ENCODE measurements at regions not wholly inside any gene's neighbourhood (a gene's known extent, or its start where the extent isn't known, plus 50 kb on each side); places are given as distances from the start of the nearest gene placed in this dataset.
"Not testable (repeated sequence)": the region's sequence is repeated elsewhere in the genome, so short reads cannot be mapped to it uniquely, and the experiment has no call there.

DNA sequence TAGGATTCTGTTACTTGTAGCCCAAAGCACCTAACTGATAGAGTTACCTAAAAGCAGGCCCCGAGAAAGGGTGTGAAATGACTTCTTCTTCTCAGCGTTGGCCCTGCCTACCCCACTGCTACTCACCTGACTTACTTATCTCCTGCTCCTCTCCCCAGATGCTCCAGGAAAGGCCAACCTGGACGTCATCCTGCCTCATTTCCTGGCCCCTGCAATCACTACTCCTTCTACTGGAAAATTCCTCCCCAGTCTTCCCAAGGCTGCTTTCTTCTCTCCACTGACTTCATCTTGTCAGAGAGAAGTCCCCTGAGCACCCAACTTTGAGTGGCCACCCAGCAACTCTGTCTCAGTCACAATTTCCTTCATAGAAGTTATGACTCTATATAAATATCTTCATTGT, 63.4 kb upstream of the KLF7 start:
- Mint-ChIP-seq H3K4me3 (no peak overlapping the region), H3K27ac (no peak overlapping the region)

DNA sequence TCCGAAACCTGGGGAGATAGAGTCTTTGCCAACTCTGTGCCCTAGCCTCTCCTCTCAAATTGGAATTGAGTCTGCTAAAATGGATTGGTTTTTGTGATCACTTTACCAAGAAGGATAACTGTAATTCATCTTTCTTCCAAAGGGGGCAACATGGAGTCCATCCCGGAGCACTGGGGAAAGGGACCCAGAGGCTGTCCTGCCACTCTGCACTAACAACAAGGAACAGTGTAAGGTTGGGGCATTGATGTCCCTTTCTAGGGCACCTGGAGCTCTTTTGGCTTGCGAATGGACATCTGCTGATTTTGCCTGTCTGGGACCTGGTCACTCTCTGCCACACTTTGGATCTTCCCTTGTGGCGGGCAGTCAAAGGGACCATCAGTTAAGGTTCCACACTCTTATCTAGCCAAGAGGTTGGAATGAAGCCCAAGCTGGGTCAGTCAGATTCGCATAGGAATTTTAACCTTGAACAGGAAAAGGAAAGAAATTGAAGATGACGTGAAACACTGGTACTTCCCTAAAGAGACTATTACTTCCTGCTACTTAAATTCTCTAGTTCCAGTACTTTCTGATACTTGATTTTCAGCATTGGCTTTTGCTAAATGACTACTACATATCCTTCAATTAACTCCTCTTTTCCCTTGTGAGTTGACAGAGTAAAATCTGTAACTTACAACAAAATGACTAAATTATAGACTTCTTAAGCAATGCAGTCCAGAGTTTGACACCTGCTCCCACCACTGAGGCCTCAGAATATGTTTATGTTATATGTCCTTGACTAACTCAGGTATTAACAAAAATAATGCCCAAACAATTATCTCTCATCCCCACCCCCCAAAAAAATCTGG, 64.7 kb upstream of the KLF7 start:
- Mint-ChIP-seq H3K4me3 (no peak overlapping the region), H3K27ac (peak overlapping the region; percentile 83), H3K9me3 (no peaks in the 10 kb centered on the region), H3K4me1 (ENCODE audit: low read depth) (peaks cover 55% of the 10 kb centered on the region), H3K27me3 (peaks cover 4% of the 10 kb centered on the region), H3K36me3 (ENCODE audit: low read depth) (no peaks in the 10 kb centered on the region)
- DNase-seq: no peak

More for the DNA sequence above, 63.4 kb upstream of the KLF7 start:
- Mint-ChIP-seq H3K4me1 (ENCODE audit: low read depth) (peaks cover 59% of the 10 kb centered on the region), H3K36me3 (ENCODE audit: low read depth) (no peaks in the 10 kb centered on the region), H3K9me3 (no peaks in the 10 kb centered on the region), H3K27me3 (peaks cover 4% of the 10 kb centered on the region)
- DNase-seq: no peak

DNA sequence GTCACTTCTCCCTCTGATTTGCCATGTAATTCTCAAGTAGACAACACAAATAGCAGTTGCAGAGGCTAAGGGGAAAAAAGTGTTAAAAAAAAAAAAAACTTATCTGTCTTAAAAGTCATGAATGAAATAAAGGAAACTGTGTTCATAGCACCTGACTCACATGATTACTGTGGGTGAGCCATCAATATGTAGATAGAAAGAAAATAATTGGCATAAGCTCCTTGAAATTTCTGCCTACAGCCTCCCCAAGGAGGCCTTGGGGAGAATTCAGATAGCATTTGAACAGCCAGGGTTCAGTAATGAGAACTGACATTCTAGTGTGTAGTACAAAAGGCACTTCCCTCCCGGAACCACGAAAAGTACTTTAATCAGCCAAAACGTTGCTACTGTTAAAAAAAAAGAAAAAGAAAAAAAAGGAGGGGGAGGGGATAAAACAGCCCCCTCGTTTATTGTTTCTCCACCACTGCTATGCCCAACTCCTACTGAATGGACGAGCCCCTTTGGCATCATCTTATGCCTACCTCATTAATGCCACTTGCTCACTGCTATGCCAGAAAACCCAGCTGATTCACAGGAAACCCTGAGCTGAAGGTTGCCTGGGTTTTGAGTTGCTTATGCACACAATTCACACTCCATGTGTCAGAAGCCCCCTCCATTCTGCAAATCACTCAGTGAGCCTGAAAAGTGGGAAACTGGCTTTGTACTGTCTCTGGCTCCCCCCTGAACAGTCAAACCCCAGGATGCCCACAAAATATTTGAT, 65.5 kb upstream of the KLF7 start:
- Mint-ChIP-seq H3K27ac (peak overlapping the region; percentile 83), H3K4me1 (ENCODE audit: low read depth) (peaks cover 54% of the 10 kb centered on the region), H3K36me3 (ENCODE audit: low read depth) (no peaks in the 10 kb centered on the region), H3K4me3 (no peak overlapping the region), H3K27me3 (peaks cover 4% of the 10 kb centered on the region), H3K9me3 (no peaks in the 10 kb centered on the region)
- DNase-seq: no peak

DNA sequence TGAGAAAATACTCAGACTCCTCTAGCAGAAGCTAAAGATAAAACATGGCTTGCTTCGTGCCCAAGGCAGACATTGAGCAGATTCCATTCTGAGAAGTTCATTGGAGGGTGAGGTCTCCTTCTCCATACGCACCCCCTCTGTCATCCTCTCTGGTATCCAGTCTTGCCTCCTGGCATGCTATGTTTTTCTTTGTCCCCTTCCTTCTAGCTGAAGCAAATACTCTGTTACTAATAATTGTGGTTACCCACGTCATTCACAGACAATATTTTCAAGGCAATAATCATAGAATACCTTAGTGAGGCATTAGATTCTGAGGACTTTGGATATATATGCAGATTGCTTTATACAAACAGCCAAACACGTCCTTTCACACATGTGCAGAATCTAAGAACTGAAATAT, 66.2 kb upstream of the KLF7 start:
- no peak for DNase-seq
- H3K9me3 Mint-ChIP-seq: no peaks in the 10 kb centered on the region
- no peak overlapping the region for H3K4me3 Mint-ChIP-seq
- H3K36me3 Mint-ChIP-seq (ENCODE audit: low read depth): no peaks in the 10 kb centered on the region
- H3K4me1 Mint-ChIP-seq (ENCODE audit: low read depth): peaks cover 47% of the 10 kb centered on the region
- peaks cover 4% of the 10 kb centered on the region for H3K27me3 Mint-ChIP-seq
- H3K27ac Mint-ChIP-seq: no peak overlapping the region

DNA sequence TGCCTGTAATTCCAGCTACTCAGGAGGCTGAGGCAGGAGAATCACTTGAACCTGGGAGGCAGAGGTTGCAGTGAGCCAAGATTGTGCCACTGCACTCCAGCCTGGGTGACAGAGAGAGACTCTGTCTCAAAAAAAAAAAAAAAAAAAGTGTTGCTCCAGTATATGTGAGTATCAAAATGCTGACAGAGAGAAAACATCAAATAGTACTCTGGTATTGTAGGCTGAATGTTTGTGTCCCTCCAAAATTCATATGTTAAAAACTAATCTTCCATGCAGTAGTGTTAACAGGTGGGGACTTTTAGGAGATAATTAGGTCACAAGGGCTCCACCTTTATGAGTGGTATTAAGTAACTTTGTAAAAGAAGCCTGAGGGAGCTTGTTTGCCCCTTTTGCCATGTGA, 67.4 kb upstream of the KLF7 start:
- H3K4me3 Mint-ChIP-seq; H3K9me3 Mint-ChIP-seq; H3K27ac Mint-ChIP-seq; DNase-seq; H3K36me3 Mint-ChIP-seq (ENCODE audit: low read depth); H3K27me3 Mint-ChIP-seq: not testable (repeated sequence)
- peaks cover 46% of the 10 kb centered on the region for H3K4me1 Mint-ChIP-seq (ENCODE audit: low read depth)

DNA sequence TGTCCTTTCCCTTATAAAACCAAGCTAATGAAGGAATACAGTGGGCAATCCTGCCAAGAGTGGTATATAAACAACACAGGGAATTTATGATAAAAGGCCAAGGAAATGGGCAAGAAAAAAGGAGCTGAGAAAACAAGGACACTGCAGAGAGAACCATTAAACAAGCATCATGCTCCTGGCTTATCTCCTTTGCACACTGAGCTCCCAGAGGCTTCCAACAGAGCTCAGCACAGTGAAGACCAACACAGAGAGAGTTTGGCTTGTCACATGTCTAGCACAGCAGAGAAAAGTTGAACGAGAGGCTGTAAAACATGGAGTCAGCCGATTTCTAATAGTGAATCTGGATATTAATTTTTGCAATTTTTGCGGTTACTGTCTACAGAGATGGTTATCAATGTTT, 68.0 kb upstream of the KLF7 start:
- no peaks in the 10 kb centered on the region for H3K9me3 Mint-ChIP-seq
- H3K27ac Mint-ChIP-seq: no peak overlapping the region
- DNase-seq: no peak
- no peaks in the 10 kb centered on the region for H3K36me3 Mint-ChIP-seq (ENCODE audit: low read depth)
- no peak overlapping the region for H3K4me3 Mint-ChIP-seq
- H3K4me1 Mint-ChIP-seq (ENCODE audit: low read depth): peaks cover 44% of the 10 kb centered on the region
- no peaks in the 10 kb centered on the region for H3K27me3 Mint-ChIP-seq

DNA sequence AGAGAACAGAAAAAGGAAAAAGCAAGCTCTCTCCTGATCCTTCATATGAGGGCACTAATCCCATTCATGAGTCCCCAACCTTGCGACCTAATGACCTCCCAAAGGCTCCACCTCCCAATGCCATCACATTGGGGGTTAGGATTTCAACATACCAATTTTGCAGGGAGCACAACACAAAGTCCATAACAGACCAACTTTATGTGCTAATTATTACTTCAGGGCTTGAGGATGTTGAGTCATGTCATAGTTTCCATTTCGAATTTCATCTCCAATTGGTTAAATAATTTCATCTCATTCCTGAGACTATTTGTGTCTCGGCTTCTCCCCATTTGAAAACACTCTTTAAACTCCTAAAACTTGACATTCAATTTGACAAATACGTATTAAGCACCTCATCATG, 69.9 kb upstream of the KLF7 start:
- H3K27me3 Mint-ChIP-seq: no peaks in the 10 kb centered on the region
- peaks cover 35% of the 10 kb centered on the region for H3K4me1 Mint-ChIP-seq (ENCODE audit: low read depth)
- no peaks in the 10 kb centered on the region for H3K9me3 Mint-ChIP-seq
- no peaks in the 10 kb centered on the region for H3K36me3 Mint-ChIP-seq (ENCODE audit: low read depth)
- no peak overlapping the region for H3K4me3 Mint-ChIP-seq
- no peak overlapping the region for H3K27ac Mint-ChIP-seq
- DNase-seq: no peak

DNA sequence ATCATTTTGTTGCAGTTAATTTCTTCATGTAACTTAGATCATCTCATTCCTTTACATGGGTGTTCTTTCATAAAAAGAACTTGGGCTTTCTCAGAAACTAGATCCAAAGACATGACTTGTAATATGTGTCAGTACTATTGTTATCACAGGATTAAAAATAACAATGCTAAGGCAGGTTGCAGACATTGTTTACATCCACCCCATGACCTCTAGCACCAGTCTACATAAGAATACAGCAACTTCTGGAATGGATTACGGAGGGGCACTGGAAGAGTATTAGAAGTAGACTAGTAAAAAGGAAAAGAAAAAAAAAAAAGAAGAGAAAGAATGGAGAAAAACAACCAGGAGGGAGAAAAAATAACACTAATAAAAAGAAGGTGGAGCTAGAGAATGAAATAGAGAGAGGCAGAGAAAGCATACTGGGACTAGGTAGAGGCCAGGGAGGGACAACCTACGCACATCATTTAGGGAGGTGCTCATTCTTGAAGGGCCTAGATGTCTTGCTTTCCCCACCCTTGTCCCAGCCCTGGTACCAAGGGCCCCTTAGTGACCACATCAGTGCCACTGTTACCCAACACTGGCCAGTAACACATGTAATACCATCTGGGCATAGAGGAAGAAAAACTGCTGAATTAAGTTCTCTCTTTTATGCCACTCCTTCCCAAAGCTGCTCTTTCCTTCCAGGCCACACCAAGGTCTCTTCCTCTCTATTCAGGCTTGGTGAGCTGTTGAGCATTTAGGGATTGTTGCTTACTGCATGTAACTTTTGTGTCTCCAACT, 70.6 kb upstream of the KLF7 start:
- Mint-ChIP-seq H3K27me3 (no peaks in the 10 kb centered on the region), H3K36me3 (ENCODE audit: low read depth) (no peaks in the 10 kb centered on the region), H3K4me1 (ENCODE audit: low read depth) (peaks cover 28% of the 10 kb centered on the region), H3K4me3 (no peak overlapping the region), H3K9me3 (no peaks in the 10 kb centered on the region), H3K27ac (no peak overlapping the region)
- DNase-seq: no peak

DNA sequence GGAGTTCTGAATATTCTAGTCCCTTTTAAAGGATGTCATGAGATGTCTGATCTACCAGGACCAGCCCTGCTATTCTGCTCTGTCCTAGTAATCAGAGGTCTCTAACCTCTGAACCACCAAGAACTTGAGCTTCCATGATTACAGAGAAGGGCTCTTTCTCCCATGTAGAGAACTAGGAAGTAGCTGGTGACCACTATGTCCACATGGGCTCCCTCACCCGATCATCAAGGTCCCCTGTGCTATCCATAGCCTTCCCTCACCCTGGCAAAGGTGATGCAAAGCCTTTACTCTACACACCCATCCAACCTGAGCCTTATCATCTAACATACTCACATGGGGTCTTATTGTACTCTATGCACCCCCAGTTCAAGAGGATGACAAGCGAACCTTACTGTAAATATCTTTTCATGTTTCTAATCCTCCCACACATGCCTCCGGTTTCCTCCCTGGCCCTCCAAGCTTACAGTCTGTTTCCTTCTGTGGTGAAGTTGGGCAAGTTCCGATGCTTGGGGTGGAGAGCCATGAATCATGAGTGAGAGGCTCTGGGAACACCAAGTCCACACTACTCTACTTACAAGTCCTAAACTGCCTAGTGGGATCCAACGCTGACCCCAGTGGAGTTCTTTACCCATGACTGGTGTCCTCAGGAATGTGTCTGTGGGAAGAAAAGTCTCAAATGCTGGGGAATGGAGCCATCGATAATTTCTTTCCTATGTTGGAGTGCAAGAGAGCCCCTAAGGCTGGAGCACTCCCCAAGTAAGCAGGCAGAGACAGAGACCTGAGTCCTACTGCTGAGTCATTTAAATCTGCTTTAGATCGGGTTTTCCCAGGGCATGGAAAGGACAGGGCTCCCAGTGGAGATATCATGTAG, 73.3 kb upstream of the KLF7 start:
- H3K36me3 Mint-ChIP-seq (ENCODE audit: low read depth): no peaks in the 10 kb centered on the region
- H3K9me3 Mint-ChIP-seq: no peaks in the 10 kb centered on the region
- peak overlapping the region; percentile 68 for H3K27ac Mint-ChIP-seq
- no peaks in the 10 kb centered on the region for H3K27me3 Mint-ChIP-seq
- no peak for DNase-seq
- H3K4me1 Mint-ChIP-seq (ENCODE audit: low read depth): peaks cover 27% of the 10 kb centered on the region
- peak overlapping the region; percentile 8 for H3K4me3 Mint-ChIP-seq

DNA sequence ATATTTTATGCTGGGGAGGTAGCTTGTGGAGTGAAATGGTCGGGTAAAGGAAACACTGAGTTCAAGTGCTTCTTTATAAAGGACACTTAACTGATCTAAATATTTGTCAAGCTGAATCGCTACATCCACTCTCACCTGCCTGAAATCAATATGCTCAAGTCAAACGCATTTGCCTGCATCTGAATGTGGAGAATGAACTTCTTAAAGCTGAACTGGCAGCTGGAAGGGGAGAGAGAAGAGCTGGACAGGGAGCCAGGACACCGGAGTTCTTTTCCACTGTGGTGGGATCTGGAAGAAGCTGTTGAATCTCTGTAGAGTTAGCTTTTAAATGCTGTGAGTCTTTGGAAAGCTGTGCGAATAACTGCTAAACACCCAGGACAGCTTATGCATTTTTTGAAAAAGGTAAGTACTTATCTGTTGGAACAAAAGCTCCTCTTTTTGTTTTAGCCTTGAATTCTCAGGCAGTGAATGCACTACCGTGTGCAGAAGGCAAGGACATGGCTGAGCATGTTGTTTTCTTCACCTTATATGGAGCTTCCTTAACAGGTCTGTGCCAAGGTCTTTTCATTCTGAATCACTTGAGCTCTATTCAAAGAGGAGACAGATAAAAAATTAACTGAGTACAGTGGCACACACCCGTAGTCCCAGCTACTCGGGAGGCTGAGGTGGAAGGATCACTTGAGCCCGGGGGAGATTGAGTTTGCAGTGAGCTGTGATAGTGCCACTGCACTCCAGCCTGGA, 74.2 kb upstream of the KLF7 start:
- peaks cover 22% of the 10 kb centered on the region for H3K4me1 Mint-ChIP-seq (ENCODE audit: low read depth)
- no peak for DNase-seq
- H3K4me3 Mint-ChIP-seq: peak overlapping the region; percentile 8
- H3K27me3 Mint-ChIP-seq: no peaks in the 10 kb centered on the region
- no peaks in the 10 kb centered on the region for H3K36me3 Mint-ChIP-seq (ENCODE audit: low read depth)
- peak overlapping the region; percentile 68 for H3K27ac Mint-ChIP-seq
- no peaks in the 10 kb centered on the region for H3K9me3 Mint-ChIP-seq

DNA sequence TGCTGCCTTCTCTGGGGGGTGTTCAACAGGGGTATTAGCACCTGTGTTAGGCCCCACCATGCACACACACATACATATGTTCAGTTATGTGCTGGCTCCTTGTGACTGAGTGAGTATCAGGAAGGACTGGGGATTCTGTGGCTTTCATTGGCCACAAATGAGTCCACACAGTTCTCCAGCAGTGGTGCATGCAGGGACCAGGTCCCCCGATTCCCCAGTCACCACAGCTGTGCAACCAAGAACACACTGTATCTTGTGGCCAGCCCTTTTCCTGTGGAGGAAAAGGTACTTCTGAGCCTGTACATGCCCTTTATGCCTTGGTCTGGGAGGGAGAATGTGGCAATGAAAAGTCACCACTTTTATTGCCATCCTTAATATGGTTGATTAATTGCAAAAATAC, 74.9 kb upstream of the KLF7 start:
- H3K9me3 Mint-ChIP-seq: no peaks in the 10 kb centered on the region
- H3K4me1 Mint-ChIP-seq (ENCODE audit: low read depth): peaks cover 17% of the 10 kb centered on the region
- H3K27me3 Mint-ChIP-seq: no peaks in the 10 kb centered on the region
- H3K27ac Mint-ChIP-seq: no peak overlapping the region
- no peak overlapping the region for H3K4me3 Mint-ChIP-seq
- no peaks in the 10 kb centered on the region for H3K36me3 Mint-ChIP-seq (ENCODE audit: low read depth)
- DNase-seq: no peak

DNA sequence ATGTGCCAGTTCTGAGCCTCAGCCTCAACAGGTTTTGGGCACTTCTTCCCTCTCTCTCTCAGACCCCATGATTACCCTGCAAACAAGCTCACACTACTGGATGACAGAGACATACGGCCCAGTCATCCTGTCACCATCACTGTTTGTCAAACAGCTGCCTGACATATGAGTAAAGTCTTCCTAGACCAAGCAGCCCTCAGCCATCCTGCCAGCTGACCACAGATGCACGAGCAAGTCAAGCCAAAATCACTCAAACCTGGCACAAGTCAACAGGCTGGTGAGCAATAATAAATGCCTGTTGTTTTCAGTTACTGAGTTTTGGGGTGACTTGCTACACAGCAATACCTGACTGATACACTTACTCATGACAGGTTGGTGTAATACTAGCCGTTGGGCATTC, 75.5 kb upstream of the KLF7 start:
- Mint-ChIP-seq H3K9me3 (no peaks in the 10 kb centered on the region), H3K27me3 (no peaks in the 10 kb centered on the region), H3K4me3 (no peak overlapping the region), H3K36me3 (ENCODE audit: low read depth) (no peaks in the 10 kb centered on the region), H3K27ac (no peak overlapping the region), H3K4me1 (ENCODE audit: low read depth) (peaks cover 11% of the 10 kb centered on the region)
- DNase-seq: no peak

DNA sequence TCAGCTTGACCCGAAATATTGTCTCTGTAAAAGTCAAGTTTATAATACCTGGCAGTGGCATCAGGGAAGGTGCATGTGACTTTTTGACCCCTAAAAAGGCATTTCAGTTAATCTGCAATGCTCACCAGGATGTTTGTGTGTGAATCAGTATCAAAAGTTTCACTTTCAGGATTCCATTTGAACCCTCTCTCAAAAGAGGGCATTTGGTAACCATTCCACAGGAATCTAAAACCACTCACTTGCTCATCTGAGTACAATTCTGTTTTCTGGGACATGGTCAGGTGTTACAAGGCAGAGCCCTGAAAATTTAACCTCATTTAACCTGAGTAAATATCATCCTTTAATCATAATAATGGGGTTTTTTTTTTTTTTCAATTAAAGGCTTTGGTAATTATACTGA, 77.9 kb upstream of the KLF7 start:
- H3K4me3 Mint-ChIP-seq: no peak overlapping the region
- peaks cover 11% of the 10 kb centered on the region for H3K4me1 Mint-ChIP-seq (ENCODE audit: low read depth)
- DNase-seq: no peak
- no peaks in the 10 kb centered on the region for H3K27me3 Mint-ChIP-seq
- no peaks in the 10 kb centered on the region for H3K9me3 Mint-ChIP-seq
- no peaks in the 10 kb centered on the region for H3K36me3 Mint-ChIP-seq (ENCODE audit: low read depth)
- no peak overlapping the region for H3K27ac Mint-ChIP-seq

All from activated T-cell treated with anti-CD3 and anti-CD28 coated beads, Interleukin-2, amount 50 U/mL, for 24 hours (primary cell).